Spleen (tissue), 7 donors: ENCODE measurements at regions not wholly inside any gene's neighbourhood (a gene's known extent, or its start where the extent isn't known, plus 50 kb on each side); places are given as distances from the start of the nearest gene placed in this dataset.

Experiments
- CTCF ChIP-seq, 11 experiments: fragments of 200-600 bp in 7 of 11; fragments of 450-650 bp in 4 of 11; sonication (generic) in 4 of 11; IDR thresholded peaks in 8 of 11; conservative IDR thresholded peaks in 3 of 11; 1 replicate in 7 of 11; 2 replicates in 4 of 11; pipeline versions ENCODE4 v1.4.0 to v1.8.0; 2016 to 2021; ENCODE audit warnings: antibody characterized with exemption in 11 of 11, inconsistent platforms in 4 of 11, mild to moderate bottlenecking in 1 of 11
- POLR2A ChIP-seq, 3 donors: fragments of 450-650 bp; IDR thresholded peaks; one replicate each; pipeline ENCODE4 v1.5.1; 2017; ENCODE audit warnings: antibody characterized with exemption in 3 of 3, mild to moderate bottlenecking in 1 of 3
- POLR2AphosphoS5 ChIP-seq, 3 donors: sonication (generic); formaldehyde crosslinking; IDR thresholded peaks; one replicate each; pipeline ENCODE4 v1.5.1; 2017; ENCODE audit warnings: antibody characterized with exemption in 3 of 3
- donor health status: DM: no; HTN: no; CAD: no; lungs with moderate emphysema.
- donor health status: DM: no; HTN: no; CAD: no.
- donor health status: DM: no; HTN: no; CAD: no.

GRCh38 chr21:15568516-15568915 lies 161.3 kb upstream of the USP25 start:
- TF ChIP-seq POLR2A (IDR thresholded peaks at IDR 0.05) (no peak), CTCF (IDR thresholded peaks at IDR 0.05 in 8 of 11, conservative IDR thresholded peaks at IDR 0.05 in 3 of 11) (no peak), POLR2AphosphoS5 (IDR thresholded peaks at IDR 0.05) (no peak)
